ENCODE measurements at regions not wholly inside any gene's neighbourhood (a gene's known extent, or its start where the extent isn't known, plus 50 kb on each side); places are given as distances from the start of the nearest gene placed in this dataset.

DNA sequence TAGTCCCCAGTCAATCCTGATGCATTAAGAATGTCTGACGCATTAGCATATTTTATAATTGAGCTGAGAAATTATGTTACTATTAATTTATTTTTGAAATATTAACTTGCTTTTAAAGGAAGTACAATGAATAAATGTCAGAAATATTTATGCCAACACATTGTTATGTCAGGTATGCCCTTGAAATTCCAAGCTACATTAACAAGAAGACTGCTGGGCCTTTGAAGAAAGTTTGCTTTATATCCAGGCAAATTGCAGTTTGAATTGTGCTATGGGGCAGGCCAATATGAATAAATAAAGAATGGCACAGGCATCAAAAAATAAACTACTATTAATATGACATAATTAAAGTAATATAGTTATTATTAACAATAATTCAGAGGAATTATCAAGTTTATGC is 1391.3 kb downstream of the PLA2G4A start:
- Mint-ChIP-seq H3K4me3 (no peak overlapping the region), H3K27me3 (ENCODE audit: insufficient read depth, low read depth, poor library complexity) (no peaks in the 10 kb centered on the region), H3K27ac (no peak overlapping the region), H3K9me3 (0 out of 3 replicates have a peak, but pooled peaks cover 3% of the 10 kb centered on the region), H3K36me3 (ENCODE audit: low read depth) (no peaks in the 10 kb centered on the region), H3K4me1 (no peaks in the 10 kb centered on the region)
- Histone ChIP-seq H3F3A (replicated peaks; ENCODE audit: low read depth) (no peaks in the 10 kb centered on the region), H3K4me1 (ENCODE audit: insufficient read depth) (no peaks in the 10 kb centered on the region), H3K27ac (ENCODE audit: low read depth) (no peak overlapping the region), H3K4me3 (no peak overlapping the region), H3K79me2 (replicated peaks; ENCODE audit: insufficient read depth) (no peaks in the 10 kb centered on the region), H2AFZ (no peak overlapping the region), H4K20me1 (replicated peaks; ENCODE audit: insufficient read depth) (no peaks in the 10 kb centered on the region), H3K36me3 (ENCODE audit: insufficient read depth) (no peaks in the 10 kb centered on the region), H3K9me2 (ENCODE audit: insufficient read depth) (no peaks in the 10 kb centered on the region), H3K4me2 (no peak overlapping the region), H3K27me3 (ENCODE audit: insufficient read depth) (no peaks in the 10 kb centered on the region)
- ATAC-seq (no peak), DNase-seq (ENCODE audit: low spot score) (no peak)
- TF ChIP-seq, protein P1, sequence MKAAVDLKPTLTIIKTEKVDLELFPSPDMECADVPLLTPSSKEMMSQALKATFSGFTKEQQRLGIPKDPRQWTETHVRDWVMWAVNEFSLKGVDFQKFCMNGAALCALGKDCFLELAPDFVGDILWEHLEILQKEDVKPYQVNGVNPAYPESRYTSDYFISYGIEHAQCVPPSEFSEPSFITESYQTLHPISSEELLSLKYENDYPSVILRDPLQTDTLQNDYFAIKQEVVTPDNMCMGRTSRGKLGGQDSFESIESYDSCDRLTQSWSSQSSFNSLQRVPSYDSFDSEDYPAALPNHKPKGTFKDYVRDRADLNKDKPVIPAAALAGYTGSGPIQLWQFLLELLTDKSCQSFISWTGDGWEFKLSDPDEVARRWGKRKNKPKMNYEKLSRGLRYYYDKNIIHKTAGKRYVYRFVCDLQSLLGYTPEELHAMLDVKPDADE (IDR thresholded peaks at IDR 0.05) = no peak
- TF ChIP-seq POLR2AphosphoS5 (IDR thresholded peaks at IDR 0.05; ENCODE audit: low read depth) (no peak), EZH2 (IDR thresholded peaks at IDR 0.05; ENCODE audit: low read depth, unreplicated experiment) (no peak), ZNF331 (CRISPR knock-in tag; IDR thresholded peaks at IDR 0.05; ENCODE audit: low read depth) (no peak), ZNF114 (CRISPR knock-in tag; IDR thresholded peaks at IDR 0.05) (no peak), JUNB (IDR thresholded peaks at IDR 0.05; ENCODE audit: unreplicated experiment) (no peak), NANOG (IDR thresholded peaks at IDR 0.05; ENCODE audit: borderline replicate concordance) (no peak)
- TF ChIP-seq, protein P2, sequence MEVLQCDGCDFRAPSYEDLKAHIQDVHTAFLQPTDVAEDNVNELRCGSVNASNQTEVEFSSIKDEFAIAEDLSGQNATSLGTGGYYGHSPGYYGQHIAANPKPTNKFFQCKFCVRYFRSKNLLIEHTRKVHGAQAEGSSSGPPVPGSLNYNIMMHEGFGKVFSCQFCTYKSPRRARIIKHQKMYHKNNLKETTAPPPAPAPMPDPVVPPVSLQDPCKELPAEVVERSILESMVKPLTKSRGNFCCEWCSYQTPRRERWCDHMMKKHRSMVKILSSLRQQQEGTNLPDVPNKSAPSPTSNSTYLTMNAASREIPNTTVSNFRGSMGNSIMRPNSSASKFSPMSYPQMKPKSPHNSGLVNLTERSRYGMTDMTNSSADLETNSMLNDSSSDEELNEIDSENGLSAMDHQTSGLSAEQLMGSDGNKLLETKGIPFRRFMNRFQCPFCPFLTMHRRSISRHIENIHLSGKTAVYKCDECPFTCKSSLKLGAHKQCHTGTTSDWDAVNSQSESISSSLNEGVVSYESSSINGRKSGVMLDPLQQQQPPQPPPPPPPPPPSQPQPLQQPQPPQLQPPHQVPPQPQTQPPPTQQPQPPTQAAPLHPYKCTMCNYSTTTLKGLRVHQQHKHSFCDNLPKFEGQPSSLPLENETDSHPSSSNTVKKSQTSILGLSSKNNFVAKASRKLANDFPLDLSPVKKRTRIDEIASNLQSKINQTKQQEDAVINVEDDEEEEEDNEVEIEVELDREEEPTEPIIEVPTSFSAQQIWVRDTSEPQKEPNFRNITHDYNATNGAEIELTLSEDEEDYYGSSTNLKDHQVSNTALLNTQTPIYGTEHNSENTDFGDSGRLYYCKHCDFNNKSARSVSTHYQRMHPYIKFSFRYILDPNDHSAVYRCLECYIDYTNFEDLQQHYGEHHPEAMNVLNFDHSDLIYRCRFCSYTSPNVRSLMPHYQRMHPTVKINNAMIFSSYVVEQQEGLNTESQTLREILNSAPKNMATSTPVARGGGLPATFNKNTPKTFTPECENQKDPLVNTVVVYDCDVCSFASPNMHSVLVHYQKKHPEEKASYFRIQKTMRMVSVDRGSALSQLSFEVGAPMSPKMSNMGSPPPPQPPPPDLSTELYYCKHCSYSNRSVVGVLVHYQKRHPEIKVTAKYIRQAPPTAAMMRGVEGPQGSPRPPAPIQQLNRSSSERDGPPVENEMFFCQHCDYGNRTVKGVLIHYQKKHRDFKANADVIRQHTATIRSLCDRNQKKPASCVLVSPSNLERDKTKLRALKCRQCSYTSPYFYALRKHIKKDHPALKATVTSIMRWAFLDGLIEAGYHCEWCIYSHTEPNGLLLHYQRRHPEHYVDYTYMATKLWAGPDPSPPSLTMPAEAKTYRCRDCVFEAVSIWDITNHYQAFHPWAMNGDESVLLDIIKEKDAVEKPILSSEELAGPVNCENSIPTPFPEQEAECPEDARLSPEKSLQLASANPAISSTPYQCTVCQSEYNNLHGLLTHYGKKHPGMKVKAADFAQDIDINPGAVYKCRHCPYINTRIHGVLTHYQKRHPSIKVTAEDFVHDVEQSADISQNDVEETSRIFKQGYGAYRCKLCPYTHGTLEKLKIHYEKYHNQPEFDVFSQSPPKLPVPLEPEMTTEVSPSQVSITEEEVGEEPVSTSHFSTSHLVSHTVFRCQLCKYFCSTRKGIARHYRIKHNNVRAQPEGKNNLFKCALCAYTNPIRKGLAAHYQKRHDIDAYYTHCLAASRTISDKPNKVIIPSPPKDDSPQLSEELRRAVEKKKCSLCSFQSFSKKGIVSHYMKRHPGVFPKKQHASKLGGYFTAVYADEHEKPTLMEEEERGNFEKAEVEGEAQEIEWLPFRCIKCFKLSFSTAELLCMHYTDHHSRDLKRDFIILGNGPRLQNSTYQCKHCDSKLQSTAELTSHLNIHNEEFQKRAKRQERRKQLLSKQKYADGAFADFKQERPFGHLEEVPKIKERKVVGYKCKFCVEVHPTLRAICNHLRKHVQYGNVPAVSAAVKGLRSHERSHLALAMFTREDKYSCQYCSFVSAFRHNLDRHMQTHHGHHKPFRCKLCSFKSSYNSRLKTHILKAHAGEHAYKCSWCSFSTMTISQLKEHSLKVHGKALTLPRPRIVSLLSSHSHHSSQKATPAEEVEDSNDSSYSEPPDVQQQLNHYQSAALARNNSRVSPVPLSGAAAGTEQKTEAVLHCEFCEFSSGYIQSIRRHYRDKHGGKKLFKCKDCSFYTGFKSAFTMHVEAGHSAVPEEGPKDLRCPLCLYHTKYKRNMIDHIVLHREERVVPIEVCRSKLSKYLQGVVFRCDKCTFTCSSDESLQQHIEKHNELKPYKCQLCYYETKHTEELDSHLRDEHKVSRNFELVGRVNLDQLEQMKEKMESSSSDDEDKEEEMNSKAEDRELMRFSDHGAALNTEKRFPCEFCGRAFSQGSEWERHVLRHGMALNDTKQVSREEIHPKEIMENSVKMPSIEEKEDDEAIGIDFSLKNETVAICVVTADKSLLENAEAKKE (CRISPR knock-in tag; IDR thresholded peaks at IDR 0.05) = no peak
- TF ChIP-seq, protein P3, sequence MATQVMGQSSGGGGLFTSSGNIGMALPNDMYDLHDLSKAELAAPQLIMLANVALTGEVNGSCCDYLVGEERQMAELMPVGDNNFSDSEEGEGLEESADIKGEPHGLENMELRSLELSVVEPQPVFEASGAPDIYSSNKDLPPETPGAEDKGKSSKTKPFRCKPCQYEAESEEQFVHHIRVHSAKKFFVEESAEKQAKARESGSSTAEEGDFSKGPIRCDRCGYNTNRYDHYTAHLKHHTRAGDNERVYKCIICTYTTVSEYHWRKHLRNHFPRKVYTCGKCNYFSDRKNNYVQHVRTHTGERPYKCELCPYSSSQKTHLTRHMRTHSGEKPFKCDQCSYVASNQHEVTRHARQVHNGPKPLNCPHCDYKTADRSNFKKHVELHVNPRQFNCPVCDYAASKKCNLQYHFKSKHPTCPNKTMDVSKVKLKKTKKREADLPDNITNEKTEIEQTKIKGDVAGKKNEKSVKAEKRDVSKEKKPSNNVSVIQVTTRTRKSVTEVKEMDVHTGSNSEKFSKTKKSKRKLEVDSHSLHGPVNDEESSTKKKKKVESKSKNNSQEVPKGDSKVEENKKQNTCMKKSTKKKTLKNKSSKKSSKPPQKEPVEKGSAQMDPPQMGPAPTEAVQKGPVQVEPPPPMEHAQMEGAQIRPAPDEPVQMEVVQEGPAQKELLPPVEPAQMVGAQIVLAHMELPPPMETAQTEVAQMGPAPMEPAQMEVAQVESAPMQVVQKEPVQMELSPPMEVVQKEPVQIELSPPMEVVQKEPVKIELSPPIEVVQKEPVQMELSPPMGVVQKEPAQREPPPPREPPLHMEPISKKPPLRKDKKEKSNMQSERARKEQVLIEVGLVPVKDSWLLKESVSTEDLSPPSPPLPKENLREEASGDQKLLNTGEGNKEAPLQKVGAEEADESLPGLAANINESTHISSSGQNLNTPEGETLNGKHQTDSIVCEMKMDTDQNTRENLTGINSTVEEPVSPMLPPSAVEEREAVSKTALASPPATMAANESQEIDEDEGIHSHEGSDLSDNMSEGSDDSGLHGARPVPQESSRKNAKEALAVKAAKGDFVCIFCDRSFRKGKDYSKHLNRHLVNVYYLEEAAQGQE (IDR thresholded peaks at IDR 0.05; ENCODE audit: unreplicated experiment) = no peak

All from GM23338 (cell line).